Activated naive CD4-positive, alpha-beta T cell treated with anti-CD3 and anti-CD28 coated beads, Interleukin-2, amount 50 U/mL, for 72 hours (primary cell): ENCODE measurements at regions not wholly inside any gene's neighbourhood (a gene's known extent, or its start where the extent isn't known, plus 50 kb on each side); places are given as distances from the start of the nearest gene placed in this dataset.

Experiments
- ATAC-seq, 2 donors: fragments of 150-1000 bp; cut with Tn5 transposase; 2 replicates each; pipeline ENCODE4 v1.10.0; 2021; ENCODE audit warnings: mild to moderate bottlenecking in 2 of 2, moderate library complexity in 2 of 2
- DNase-seq, 2 donors: peaks; one replicate each; pipeline ENCODE4 v3.0.0; 2021 to 2022; ENCODE audit warnings: low spot score in 2 of 2
- H3K27ac Mint-ChIP-seq, 2 donors: one replicate each; pipeline ENCODE4 v1.8.0; 2022; ENCODE audit warnings: mild to moderate bottlenecking in 2 of 2, mixed read lengths in 2 of 2
- H3K36me3 Mint-ChIP-seq, 2 donors: one replicate each; pipeline ENCODE4 v1.8.0; 2022; ENCODE audit warnings: mixed read lengths in 2 of 2
- H3K9me3 Mint-ChIP-seq, 2 donors: one replicate each; pipeline ENCODE4 v1.8.0; 2022; ENCODE audit warnings: mixed read lengths in 2 of 2

- no peak overlapping the region for H3K27ac Mint-ChIP-seq
Observed at GRCh38 chr20:24151621-24152294, 163.2 kb upstream of the GGTLC1 start.

GRCh38 chr20:24150406-24150805, 161.8 kb upstream of the GGTLC1 start:
- DNase-seq = no peak
- H3K36me3 Mint-ChIP-seq = peaks cover 5 to 7% of the 10 kb centered on the region in 2 donors
- H3K27ac Mint-ChIP-seq = no peak overlapping the region
- ATAC-seq = no peak
- H3K9me3 Mint-ChIP-seq = peaks cover 6% of the 10 kb centered on the region in 2 donors

More at GRCh38 chr20:24151621-24152294, 163.2 kb upstream of the GGTLC1 start:
- H3K36me3 Mint-ChIP-seq = peaks cover 5 to 7% of the 10 kb centered on the region in 2 donors
- peaks cover 6 to 10% of the 10 kb centered on the region in 2 donors for H3K9me3 Mint-ChIP-seq
- ATAC-seq = no peak
- DNase-seq = no peak

- no peak overlapping the region for H3K27ac Mint-ChIP-seq
- ATAC-seq (no peak), DNase-seq (peak in 1 of 2 donors; percentile 11)
- H3K9me3 Mint-ChIP-seq = peaks cover 6% of the 10 kb centered on the region in 2 donors
- H3K36me3 Mint-ChIP-seq = peaks cover 5 to 7% of the 10 kb centered on the region in 2 donors
Observed at GRCh38 chr20:24149881-24150307, 161.3 kb upstream of the GGTLC1 start.

- no peak for ATAC-seq
- Mint-ChIP-seq H3K27ac (no peak overlapping the region), H3K36me3 (peaks cover 5 to 7% of the 10 kb centered on the region in 2 donors), H3K9me3 (peaks cover 6% of the 10 kb centered on the region in 2 donors)
- DNase-seq = no peak
Observed at GRCh38 chr20:24149175-24149574, 160.6 kb upstream of the GGTLC1 start.

- Mint-ChIP-seq H3K9me3 (peaks cover 6% of the 10 kb centered on the region in 2 donors), H3K36me3 (peaks cover 5 to 7% of the 10 kb centered on the region in 2 donors), H3K27ac (no peak overlapping the region)
- ATAC-seq (peak in 1 of 2 donors; percentile 29), DNase-seq (no peak)
Observed at GRCh38 chr20:24148372-24148771, 159.8 kb upstream of the GGTLC1 start.

GRCh38 chr20:24147961-24148360, 159.4 kb upstream of the GGTLC1 start:
- ATAC-seq = no peak
- no peak for DNase-seq
- H3K9me3 Mint-ChIP-seq = peaks cover 6% of the 10 kb centered on the region in 2 donors
- peaks cover 5 to 7% of the 10 kb centered on the region in 2 donors for H3K36me3 Mint-ChIP-seq
- H3K27ac Mint-ChIP-seq = no peak overlapping the region

GRCh38 chr20:24147479-24147878, 158.9 kb upstream of the GGTLC1 start:
- Mint-ChIP-seq H3K27ac (no peak overlapping the region), H3K9me3 (peaks cover 6% of the 10 kb centered on the region in 2 donors), H3K36me3 (peaks cover 5 to 7% of the 10 kb centered on the region in 2 donors)
- ATAC-seq = no peak
- no peak for DNase-seq

GRCh38 chr20:24146231-24146634, 157.7 kb upstream of the GGTLC1 start:
- Mint-ChIP-seq H3K36me3 (peaks cover 5 to 7% of the 10 kb centered on the region in 2 donors), H3K9me3 (peaks cover 6% of the 10 kb centered on the region in 2 donors), H3K27ac (peak overlapping the region in 1 of 2 donors; percentile 75)
- ATAC-seq = no peak
- no peak for DNase-seq

- Mint-ChIP-seq H3K36me3 (peaks cover 5 to 7% of the 10 kb centered on the region in 2 donors), H3K27ac (no peak overlapping the region)
- ATAC-seq = no peak
Observed at GRCh38 chr20:24144371-24144770, 155.8 kb upstream of the GGTLC1 start.

GRCh38 chr20:24141111-24141510, 152.5 kb upstream of the GGTLC1 start:
- ATAC-seq = no peak
- no peaks in the 10 kb centered on the region for H3K9me3 Mint-ChIP-seq
- no peak for DNase-seq
- no peaks in the 10 kb centered on the region for H3K36me3 Mint-ChIP-seq
- no peak overlapping the region for H3K27ac Mint-ChIP-seq

More at GRCh38 chr20:24144371-24144770, 155.8 kb upstream of the GGTLC1 start:
- peaks cover 6% of the 10 kb centered on the region in 2 donors for H3K9me3 Mint-ChIP-seq
- DNase-seq = no peak

- no peak for ATAC-seq
- Mint-ChIP-seq H3K27ac (no peak overlapping the region), H3K36me3 (no peaks in the 10 kb centered on the region), H3K9me3 (no peaks in the 10 kb centered on the region)
- no peak for DNase-seq
Observed at GRCh38 chr20:24139846-24140245, 151.3 kb upstream of the GGTLC1 start.

GRCh38 chr20:24138951-24139350, 150.4 kb upstream of the GGTLC1 start:
- Mint-ChIP-seq H3K27ac (no peak overlapping the region), H3K9me3 (no peaks in the 10 kb centered on the region), H3K36me3 (no peaks in the 10 kb centered on the region)
- no peak for DNase-seq
- no peak for ATAC-seq

GRCh38 chr20:24138196-24138857, 149.7 kb upstream of the GGTLC1 start:
- Mint-ChIP-seq H3K27ac (no peak overlapping the region), H3K9me3 (no peaks in the 10 kb centered on the region), H3K36me3 (no peaks in the 10 kb centered on the region)
- DNase-seq (no peak), ATAC-seq (no peak)

GRCh38 chr20:24136659-24137246, 148.2 kb upstream of the GGTLC1 start:
- Mint-ChIP-seq H3K27ac (no peak overlapping the region), H3K9me3 (peaks cover 0 to 6% of the 10 kb centered on the region in 2 donors), H3K36me3 (no peaks in the 10 kb centered on the region)
- DNase-seq (no peak), ATAC-seq (no peak)

- Mint-ChIP-seq H3K27ac (no peak overlapping the region), H3K9me3 (peaks cover 0 to 6% of the 10 kb centered on the region in 2 donors), H3K36me3 (no peaks in the 10 kb centered on the region)
- no peak for DNase-seq
- ATAC-seq = no peak
Observed at GRCh38 chr20:24135781-24136180, 147.2 kb upstream of the GGTLC1 start.

- no peak for DNase-seq
- no peak for ATAC-seq
- H3K9me3 Mint-ChIP-seq = peaks cover 0 to 6% of the 10 kb centered on the region in 2 donors
- H3K27ac Mint-ChIP-seq = no peak overlapping the region
- no peaks in the 10 kb centered on the region for H3K36me3 Mint-ChIP-seq
Observed at GRCh38 chr20:24134930-24135329, 146.4 kb upstream of the GGTLC1 start.

GRCh38 chr20:24134284-24134683, 145.7 kb upstream of the GGTLC1 start:
- Mint-ChIP-seq H3K27ac (peak overlapping the region in 1 of 2 donors; percentile 61), H3K9me3 (peaks cover 0 to 6% of the 10 kb centered on the region in 2 donors), H3K36me3 (no peaks in the 10 kb centered on the region)
- ATAC-seq = no peak
- DNase-seq = no peak
